ENCODE measurements at regions not wholly inside any gene's neighbourhood (a gene's known extent, or its start where the extent isn't known, plus 50 kb on each side); places are given as distances from the start of the nearest gene placed in this dataset.
"Not testable (repeated sequence)": the region's sequence is repeated elsewhere in the genome, so short reads cannot be mapped to it uniquely, and the experiment has no call there.

GRCh38 chr21:14688412-14688811 lies 142.3 kb upstream of the SAMSN1 start:
- no peak for DNase-seq (ENCODE audit: low read depth in 1 of 2, low spot score in 1 of 2)

GRCh38 chr21:14687268-14687625 lies 141.1 kb upstream of the SAMSN1 start:
- DNase-seq (ENCODE audit: low read depth in 1 of 2, low spot score in 1 of 2): no peak

GRCh38 chr21:14686466-14687267 lies 140.6 kb upstream of the SAMSN1 start:
- DNase-seq (ENCODE audit: low read depth in 1 of 2, low spot score in 1 of 2): no peak

GRCh38 chr21:14685568-14685967 lies 139.5 kb upstream of the SAMSN1 start:
- no peak for DNase-seq (ENCODE audit: low read depth in 1 of 2, low spot score in 1 of 2)

GRCh38 chr21:14684071-14684470 lies 138.0 kb upstream of the SAMSN1 start:
- no peak for DNase-seq (ENCODE audit: low read depth in 1 of 2, low spot score in 1 of 2)

GRCh38 chr21:14683063-14683462 lies 136.9 kb upstream of the SAMSN1 start:
- DNase-seq (ENCODE audit: low read depth in 1 of 2, low spot score in 1 of 2): no peak

GRCh38 chr21:14678973-14679574 lies 133.0 kb upstream of the SAMSN1 start:
- DNase-seq (ENCODE audit: low read depth in 1 of 2, low spot score in 1 of 2): no peak

GRCh38 chr21:14677639-14678179 lies 131.6 kb upstream of the SAMSN1 start:
- no peak for DNase-seq (ENCODE audit: low read depth in 1 of 2, low spot score in 1 of 2)

GRCh38 chr21:14677013-14677412 lies 130.9 kb upstream of the SAMSN1 start:
- DNase-seq (ENCODE audit: low read depth in 1 of 2, low spot score in 1 of 2): no peak

GRCh38 chr21:14675774-14676530 lies 129.8 kb upstream of the SAMSN1 start:
- DNase-seq (ENCODE audit: low read depth in 1 of 2, low spot score in 1 of 2): no peak

GRCh38 chr21:14673649-14674048 lies 127.5 kb upstream of the SAMSN1 start:
- no peak for DNase-seq (ENCODE audit: low read depth in 1 of 2, low spot score in 1 of 2)

- no peak for DNase-seq (ENCODE audit: low read depth in 1 of 2, low spot score in 1 of 2)
Observed at GRCh38 chr21:14672466-14672865, 126.4 kb upstream of the SAMSN1 start.

- no peak for DNase-seq (ENCODE audit: low read depth in 1 of 2, low spot score in 1 of 2)
Observed at GRCh38 chr21:14670409-14670808, 124.3 kb upstream of the SAMSN1 start.

GRCh38 chr21:14669092-14669491 lies 123.0 kb upstream of the SAMSN1 start:
- not testable (repeated sequence) for DNase-seq (ENCODE audit: low read depth in 1 of 2, low spot score in 1 of 2)

- no peak for DNase-seq (ENCODE audit: low read depth in 1 of 2, low spot score in 1 of 2)
Observed at GRCh38 chr21:14657241-14658008, 111.3 kb upstream of the SAMSN1 start.

- no peak for DNase-seq (ENCODE audit: low read depth in 1 of 2, low spot score in 1 of 2)
Observed at GRCh38 chr21:14646893-14647292, 100.8 kb upstream of the SAMSN1 start.

GRCh38 chr21:14645702-14646101 lies 99.6 kb upstream of the SAMSN1 start:
- DNase-seq (ENCODE audit: low read depth in 1 of 2, low spot score in 1 of 2): no peak

- DNase-seq (ENCODE audit: low read depth in 1 of 2, low spot score in 1 of 2): no peak
Observed at GRCh38 chr21:14632359-14632758, 86.2 kb upstream of the SAMSN1 start.

- no peak for DNase-seq (ENCODE audit: low read depth in 1 of 2, low spot score in 1 of 2)
Observed at GRCh38 chr21:14630556-14631069, 84.5 kb upstream of the SAMSN1 start.

- DNase-seq (ENCODE audit: low read depth in 1 of 2, low spot score in 1 of 2): no peak
Observed at GRCh38 chr21:14629461-14629860, 83.3 kb upstream of the SAMSN1 start.

- not testable (repeated sequence) for DNase-seq (ENCODE audit: low read depth in 1 of 2, low spot score in 1 of 2)
Observed at GRCh38 chr21:14623079-14623478, 77.0 kb upstream of the SAMSN1 start.

All from activated CD4-positive, alpha-beta T cell treated with anti-CD3 and anti-CD28 coated beads, Interleukin-2, amount 50 U/mL, for 24 hours (primary cell).